Mesendoderm (in vitro differentiated cells): ENCODE measurements at regions not wholly inside any gene's neighbourhood (a gene's known extent, or its start where the extent isn't known, plus 50 kb on each side); places are given as distances from the start of the nearest gene placed in this dataset.

Source experiments
- DNase-seq: peaks from one replicate; pipeline ENCODE4 v3.0.0; 2013
- H2AK5ac ChIP-seq: 2 replicates; pipeline ENCODE4 v1.6.1; 2013; ENCODE audit warnings: low read length, inconsistent platforms
- H2BK120ac ChIP-seq: 2 replicates; pipeline ENCODE4 v1.6.1; 2013; ENCODE audit warnings: low read depth, mild to moderate bottlenecking, low read length, moderate library complexity, mixed read lengths
- H2BK15ac ChIP-seq: replicated peaks from 2 replicates; pipeline ENCODE4 v1.6.1; 2013; ENCODE audit warnings: low read depth, mild to moderate bottlenecking, moderate library complexity
- H2BK5ac ChIP-seq: 2 replicates; pipeline ENCODE4 v1.6.1; 2013; ENCODE audit warnings: low read length, inconsistent platforms
- H3K18ac ChIP-seq: 2 replicates; pipeline ENCODE4 v1.6.1; 2013; ENCODE audit warnings: mild to moderate bottlenecking, low read length, mixed read lengths
- H3K23ac ChIP-seq: one replicate; pipeline ENCODE4 v1.6.1; 2013; ENCODE audit warnings: low read length
- H3K27ac ChIP-seq: 2 replicates; pipeline ENCODE4 v1.5.1; 2013; ENCODE audit warnings: low read depth, mild to moderate bottlenecking, inconsistent platforms, low read length, moderate library complexity
- H3K27me3 ChIP-seq: 2 replicates; pipeline ENCODE4 v1.6.1; 2013; ENCODE audit warnings: low read length, control low read depth, mild to moderate bottlenecking, inconsistent platforms; ENCODE audit not compliant: insufficient read depth, poor library complexity
- H3K36me3 ChIP-seq: 2 replicates; pipeline ENCODE4 v1.6.1; 2013; ENCODE audit warnings: low read length, inconsistent platforms; ENCODE audit not compliant: control insufficient read depth, insufficient read depth
- H3K4ac ChIP-seq: one replicate; pipeline ENCODE4 v1.6.1; 2013; ENCODE audit warnings: low read depth, mild to moderate bottlenecking, low read length, moderate library complexity
- H3K4me1 ChIP-seq: 2 replicates; pipeline ENCODE4 v1.6.1; 2013; ENCODE audit warnings: low read depth, low read length, inconsistent platforms; ENCODE audit not compliant: control insufficient read depth
- H3K4me2 ChIP-seq: 2 replicates; pipeline ENCODE4 v1.6.1; 2013; ENCODE audit warnings: low read length
- H3K4me3 ChIP-seq: 2 replicates; pipeline ENCODE4 v1.5.1; 2013; ENCODE audit warnings: mild to moderate bottlenecking, low read length
- H3K56ac ChIP-seq: one replicate; pipeline ENCODE4 v1.6.1; 2013; ENCODE audit warnings: low read length
- H3K79me1 ChIP-seq: 2 replicates; pipeline ENCODE4 v1.6.1; 2013; ENCODE audit warnings: low read length, inconsistent platforms
- H3K79me2 ChIP-seq: 2 replicates; pipeline ENCODE4 v1.6.1; 2013; ENCODE audit warnings: mild to moderate bottlenecking, low read length; ENCODE audit not compliant: control insufficient read depth, insufficient read depth
- H3K9ac ChIP-seq: 2 replicates; pipeline ENCODE4 v1.6.1; 2013; ENCODE audit warnings: low read length, inconsistent platforms
- H4K5ac ChIP-seq: one replicate; pipeline ENCODE4 v1.6.1; 2013; ENCODE audit warnings: low read length
- H4K8ac ChIP-seq: one replicate; pipeline ENCODE4 v1.6.1; 2013; ENCODE audit warnings: low read depth, mild to moderate bottlenecking, control low read depth, low read length, moderate library complexity
- WGBS: extraction: QIAGEN DNeasy Blood & Tissue Kit; methylation state at CpG from one replicate; pipeline ENCODE4 v1.1.7; 2013; ENCODE audit warnings: low lambda C conversion rate, missing lambda C conversion rate; ENCODE audit not compliant: insufficient coverage; ENCODE audit errors: extremely low coverage; 5-methylcytosine and 5-hydroxymethylcytosine counted together

- no peak overlapping the region for H3K18ac ChIP-seq
- no peak overlapping the region for H3K4ac ChIP-seq
- no peaks in the 10 kb centered on the region for H3K4me1 ChIP-seq
- H4K5ac ChIP-seq = no peak overlapping the region
- H3K27ac ChIP-seq = no peak overlapping the region
- no peak overlapping the region for H3K23ac ChIP-seq
- no peak overlapping the region for H2BK5ac ChIP-seq
- no peak overlapping the region for H3K56ac ChIP-seq
- WGBS = no CpG with 5 or more reads among the region's 1 CpG
- H2BK15ac ChIP-seq = no peak overlapping the region
- no peaks in the 10 kb centered on the region for H3K79me1 ChIP-seq
- H3K4me2 ChIP-seq = no peak overlapping the region
- no peak overlapping the region for H3K9ac ChIP-seq
- no peak overlapping the region for H2AK5ac ChIP-seq
- no peak for DNase-seq
- H3K36me3 ChIP-seq = no peaks in the 10 kb centered on the region
- H3K4me3 ChIP-seq = no peak overlapping the region
- no peak overlapping the region for H2BK120ac ChIP-seq
- H3K27me3 ChIP-seq = no peaks in the 10 kb centered on the region
- H4K8ac ChIP-seq = no peak overlapping the region
- H3K79me2 ChIP-seq = no peaks in the 10 kb centered on the region
These were observed 670.2 kb downstream of the DIAPH3 start for GRCh38 chr13:59493436-59493965.

DNA sequence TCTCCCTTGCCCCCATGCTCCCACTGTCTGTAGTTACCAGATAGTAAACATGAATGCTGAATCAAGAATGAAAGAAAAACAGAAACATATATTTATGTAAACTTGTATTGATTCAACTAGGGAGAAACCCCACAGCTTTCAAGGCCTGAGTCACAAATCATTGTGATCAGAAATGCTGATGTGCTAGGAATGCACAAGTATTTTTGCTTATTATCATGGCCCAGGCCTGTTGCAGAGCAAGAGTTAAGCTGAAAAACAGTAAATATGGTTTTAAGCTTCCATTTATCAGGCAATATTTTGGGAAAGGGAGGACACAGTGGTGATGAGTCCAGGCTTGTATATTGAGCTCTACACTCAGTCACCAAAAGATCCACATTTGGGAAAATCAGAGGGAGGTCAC is 669.6 kb downstream of the DIAPH3 start:
- H3K4me1 ChIP-seq = no peaks in the 10 kb centered on the region
- no peak overlapping the region for H3K27ac ChIP-seq
- H3K18ac ChIP-seq = no peak overlapping the region
- no peak overlapping the region for H3K56ac ChIP-seq
- no peak overlapping the region for H3K4me2 ChIP-seq
- no peak overlapping the region for H4K5ac ChIP-seq
- H2BK5ac ChIP-seq = no peak overlapping the region
- no peaks in the 10 kb centered on the region for H3K36me3 ChIP-seq
- H3K79me2 ChIP-seq = no peaks in the 10 kb centered on the region
- no peaks in the 10 kb centered on the region for H3K27me3 ChIP-seq
- no peak overlapping the region for H2AK5ac ChIP-seq
- no peaks in the 10 kb centered on the region for H3K79me1 ChIP-seq
- H3K9ac ChIP-seq = no peak overlapping the region
- H3K23ac ChIP-seq = no peak overlapping the region
- H3K4me3 ChIP-seq = no peak overlapping the region
- no peak overlapping the region for H3K4ac ChIP-seq
- no peak for DNase-seq
- H4K8ac ChIP-seq = no peak overlapping the region
- H2BK15ac ChIP-seq = no peak overlapping the region
- H2BK120ac ChIP-seq = no peak overlapping the region

DNA sequence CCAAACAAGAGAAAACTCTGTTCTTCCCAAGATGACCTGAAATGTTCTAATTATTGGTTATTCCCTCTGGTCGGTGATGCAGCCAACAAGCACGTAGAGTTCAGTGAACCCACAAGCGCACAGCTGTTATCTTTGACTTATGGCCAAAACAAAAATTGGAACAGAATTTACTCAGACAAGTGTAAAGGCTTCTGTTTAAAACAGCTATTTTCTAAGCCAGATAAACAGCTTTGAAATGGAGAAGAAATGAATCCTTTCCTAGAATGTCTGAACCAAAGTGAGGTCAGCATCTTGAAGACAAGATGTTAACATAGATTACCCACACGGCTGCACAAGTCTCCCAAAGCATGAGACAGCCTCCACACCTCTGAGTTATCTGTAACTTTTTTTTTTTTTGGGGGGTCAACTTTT is 669.2 kb downstream of the DIAPH3 start:
- Histone ChIP-seq H4K5ac (no peak overlapping the region), H2BK5ac (no peak overlapping the region), H3K4me2 (no peak overlapping the region), H2BK15ac (no peak overlapping the region), H3K23ac (no peak overlapping the region), H4K8ac (no peak overlapping the region), H3K4me1 (no peaks in the 10 kb centered on the region), H3K4me3 (no peak overlapping the region), H2BK120ac (no peak overlapping the region), H3K36me3 (no peaks in the 10 kb centered on the region), H2AK5ac (no peak overlapping the region), H3K27me3 (no peaks in the 10 kb centered on the region), H3K56ac (no peak overlapping the region), H3K18ac (no peak overlapping the region), H3K4ac (no peak overlapping the region), H3K79me2 (no peaks in the 10 kb centered on the region), H3K27ac (no peak overlapping the region), H3K9ac (no peak overlapping the region), H3K79me1 (no peaks in the 10 kb centered on the region)
- no CpG with 5 or more reads among the region's 4 CpGs for WGBS
- DNase-seq = no peak

DNA sequence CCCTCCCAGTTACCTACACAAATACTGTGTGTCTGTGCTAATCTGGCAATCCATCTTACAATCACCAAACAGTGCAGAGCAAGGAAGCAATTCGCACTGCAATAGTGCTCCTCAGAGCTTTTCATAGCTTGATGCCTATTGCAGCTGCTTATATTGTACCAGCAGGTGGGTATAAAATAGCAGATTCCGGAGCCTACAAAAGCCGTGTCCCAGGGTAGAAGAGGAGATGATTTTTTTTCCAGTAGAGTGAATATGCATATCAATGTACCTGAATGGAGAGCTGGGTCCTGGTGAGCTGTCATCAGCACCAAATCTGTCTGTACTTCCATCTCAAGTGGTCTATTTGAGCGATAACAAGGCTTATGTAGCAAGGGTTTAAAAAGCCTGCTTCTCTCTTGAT is 668.4 kb downstream of the DIAPH3 start:
- Histone ChIP-seq H2AK5ac (no peak overlapping the region), H3K23ac (no peak overlapping the region), H3K79me2 (no peaks in the 10 kb centered on the region), H4K8ac (no peak overlapping the region), H3K27me3 (no peaks in the 10 kb centered on the region), H3K4ac (no peak overlapping the region), H3K27ac (no peak overlapping the region), H3K9ac (no peak overlapping the region), H3K4me1 (no peaks in the 10 kb centered on the region), H3K4me3 (no peak overlapping the region), H2BK5ac (no peak overlapping the region), H2BK120ac (no peak overlapping the region), H3K36me3 (no peaks in the 10 kb centered on the region), H4K5ac (no peak overlapping the region), H3K79me1 (no peaks in the 10 kb centered on the region), H3K4me2 (no peak overlapping the region), H3K56ac (no peak overlapping the region), H2BK15ac (no peak overlapping the region), H3K18ac (no peak overlapping the region)
- no CpG with 5 or more reads among the region's 4 CpGs for WGBS
- no peak for DNase-seq

- no peak overlapping the region for H3K27ac ChIP-seq
- no peak overlapping the region for H3K4me2 ChIP-seq
- no peaks in the 10 kb centered on the region for H3K79me1 ChIP-seq
- no peak for DNase-seq
- no peak overlapping the region for H2AK5ac ChIP-seq
- no CpG with 5 or more reads among the region's 7 CpGs for WGBS
- no peaks in the 10 kb centered on the region for H3K4me1 ChIP-seq
- H3K18ac ChIP-seq = no peak overlapping the region
- H3K23ac ChIP-seq = no peak overlapping the region
- H3K79me2 ChIP-seq = no peaks in the 10 kb centered on the region
- no peak overlapping the region for H3K4me3 ChIP-seq
- H4K8ac ChIP-seq = no peak overlapping the region
- H3K36me3 ChIP-seq = no peaks in the 10 kb centered on the region
- H4K5ac ChIP-seq = no peak overlapping the region
- H3K4ac ChIP-seq = peak overlapping the region; percentile 9
- H2BK120ac ChIP-seq = no peak overlapping the region
- H2BK15ac ChIP-seq = no peak overlapping the region
- H3K56ac ChIP-seq = no peak overlapping the region
- H3K27me3 ChIP-seq = no peaks in the 10 kb centered on the region
- H2BK5ac ChIP-seq = no peak overlapping the region
- no peak overlapping the region for H3K9ac ChIP-seq
These were observed 667.7 kb downstream of the DIAPH3 start for GRCh38 chr13:59495936-59496512.

GRCh38 chr13:59497621-59498247 is 666.0 kb downstream of the DIAPH3 start:
- no peak for DNase-seq
- H3K4me2 ChIP-seq = no peak overlapping the region
- WGBS = no CpG with 5 or more reads among the region's 4 CpGs
- no peak overlapping the region for H3K4ac ChIP-seq
- H3K56ac ChIP-seq = no peak overlapping the region
- H2AK5ac ChIP-seq = no peak overlapping the region
- no peaks in the 10 kb centered on the region for H3K27me3 ChIP-seq
- H3K79me2 ChIP-seq = no peaks in the 10 kb centered on the region
- no peak overlapping the region for H3K23ac ChIP-seq
- no peaks in the 10 kb centered on the region for H3K36me3 ChIP-seq
- H2BK120ac ChIP-seq = no peak overlapping the region
- no peak overlapping the region for H4K5ac ChIP-seq
- H2BK5ac ChIP-seq = no peak overlapping the region
- H3K4me1 ChIP-seq = no peaks in the 10 kb centered on the region
- H3K9ac ChIP-seq = no peak overlapping the region
- H4K8ac ChIP-seq = no peak overlapping the region
- no peak overlapping the region for H3K27ac ChIP-seq
- H3K4me3 ChIP-seq = no peak overlapping the region
- H3K18ac ChIP-seq = no peak overlapping the region
- no peaks in the 10 kb centered on the region for H3K79me1 ChIP-seq
- H2BK15ac ChIP-seq = no peak overlapping the region
